Naive thymus-derived CD8-positive, alpha-beta T cell (primary cell): ENCODE measurements at regions not wholly inside any gene's neighbourhood (a gene's known extent, or its start where the extent isn't known, plus 50 kb on each side); places are given as distances from the start of the nearest gene placed in this dataset.

Source experiments
- ATAC-seq, 2 donors: fragments of 150-1000 bp; cut with Tn5 transposase in 1 of 2; sonication (Bioruptor Pico), chemical (Tn5 transposase) in 1 of 2; 1 replicate in 1 of 2; 2 replicates in 1 of 2; pipeline ENCODE4 v1.10.0; 2021; ENCODE audit warnings: mild to moderate bottlenecking in 2 of 2, moderate library complexity in 2 of 2
- POLR2A ChIA-PET: fragments of 350-600 bp; sonication (Branson Sonifier 250); formaldehyde crosslinking; loops from one replicate; lab custom pipeline; 2021; ENCODE audit warnings: antibody characterized with exemption; lab: Charles Lee
- DNase-seq, 10 donors: peaks; one replicate each; pipeline versions ENCODE4 v3.0.0 to v3.0.0-alpha.2; 2020 to 2022
- H3K27ac Mint-ChIP-seq, 10 donors: one replicate each; pipeline ENCODE4 v1.8.0; 2020 to 2022; ENCODE audit warnings: mild to moderate bottlenecking in 10 of 10, mixed read lengths in 10 of 10, moderate library complexity in 4 of 10, inconsistent platforms in 1 of 10
- H3K27me3 Mint-ChIP-seq, 5 donors: one replicate each; pipeline ENCODE4 v1.8.0; 2021 to 2022; ENCODE audit warnings: mixed read lengths in 5 of 5
- H3K36me3 Mint-ChIP-seq, 3 donors: one replicate each; pipeline ENCODE4 v1.8.0; 2020 to 2022; ENCODE audit warnings: mixed read lengths in 3 of 3, mild to moderate bottlenecking in 2 of 3, inconsistent platforms in 1 of 3
- H3K4me1 Mint-ChIP-seq, 4 donors: one replicate each; pipeline ENCODE4 v1.8.0; 2021 to 2022; ENCODE audit warnings: mixed read lengths in 4 of 4
- H3K4me3 Mint-ChIP-seq, 10 donors: one replicate each; pipeline ENCODE4 v1.8.0; 2020 to 2022; ENCODE audit warnings: mild to moderate bottlenecking in 10 of 10, mixed read lengths in 10 of 10, moderate library complexity in 6 of 10, inconsistent platforms in 1 of 10
- H3K9me3 Mint-ChIP-seq, 9 donors: one replicate each; pipeline ENCODE4 v1.8.0; 2020 to 2022; ENCODE audit warnings: mixed read lengths in 9 of 9, mild to moderate bottlenecking in 3 of 9, inconsistent platforms in 1 of 9, moderate library complexity in 1 of 9

DNA sequence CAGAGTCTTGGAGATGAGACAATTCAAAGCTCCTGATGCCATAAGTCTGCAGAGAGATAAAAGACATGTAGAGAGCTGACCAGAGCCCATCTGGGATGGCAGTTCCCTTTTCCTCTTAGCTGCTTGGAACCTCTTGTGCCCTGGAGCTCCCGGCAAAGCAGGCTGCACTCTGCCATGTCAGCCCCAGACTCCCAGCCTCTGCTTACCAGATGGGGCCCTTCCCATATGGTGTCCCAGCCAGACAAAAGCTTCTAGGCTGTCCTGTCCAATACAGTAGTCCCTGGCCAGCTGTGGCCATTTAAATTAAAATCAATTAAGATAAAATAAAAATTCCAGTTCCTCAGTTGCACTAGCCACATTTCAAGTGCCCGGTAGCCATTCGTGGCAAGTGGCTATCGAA is 303.9 kb downstream of the TTC6 start:
- H3K9me3 Mint-ChIP-seq = no peaks in the 10 kb centered on the region
- no peak overlapping the region for H3K4me3 Mint-ChIP-seq
- H3K4me1 Mint-ChIP-seq = peaks cover 0 to 5% (median 2%) of the 10 kb centered on the region in 4 donors
- DNase-seq (no peak), ATAC-seq (no peak)
- no peaks in the 10 kb centered on the region for H3K36me3 Mint-ChIP-seq
- POLR2A ChIA-PET = no interaction called here
- H3K27me3 Mint-ChIP-seq = peaks cover 12 to 42% (median 26%) of the 10 kb centered on the region in 5 donors
- no peak overlapping the region for H3K27ac Mint-ChIP-seq

DNA sequence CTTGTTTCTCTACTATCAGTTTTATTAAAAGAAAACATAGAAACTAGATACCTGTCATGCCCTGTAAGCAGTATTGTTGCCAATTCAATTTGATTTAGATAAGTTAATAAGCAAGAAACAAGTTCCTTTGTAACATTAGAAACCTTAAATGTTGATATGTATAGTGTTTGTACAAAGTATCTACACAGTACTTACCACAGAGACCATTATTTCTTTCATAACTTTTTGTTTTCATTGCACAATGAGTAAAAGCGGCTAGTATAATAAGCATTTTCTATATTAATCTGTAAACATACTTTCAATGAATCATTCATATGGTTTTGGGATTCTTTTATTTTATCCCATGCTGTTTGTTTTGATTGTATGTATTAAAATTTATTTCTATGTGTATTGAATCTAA is 305.1 kb downstream of the TTC6 start:
- Mint-ChIP-seq H3K27me3 (peaks cover 10 to 35% (median 22%) of the 10 kb centered on the region in 5 donors), H3K27ac (no peak overlapping the region), H3K36me3 (no peaks in the 10 kb centered on the region), H3K4me3 (no peak overlapping the region), H3K4me1 (peaks cover 0 to 5% (median 2%) of the 10 kb centered on the region in 4 donors), H3K9me3 (no peaks in the 10 kb centered on the region)
- POLR2A ChIA-PET = no interaction called here
- DNase-seq (no peak), ATAC-seq (no peak)

DNA sequence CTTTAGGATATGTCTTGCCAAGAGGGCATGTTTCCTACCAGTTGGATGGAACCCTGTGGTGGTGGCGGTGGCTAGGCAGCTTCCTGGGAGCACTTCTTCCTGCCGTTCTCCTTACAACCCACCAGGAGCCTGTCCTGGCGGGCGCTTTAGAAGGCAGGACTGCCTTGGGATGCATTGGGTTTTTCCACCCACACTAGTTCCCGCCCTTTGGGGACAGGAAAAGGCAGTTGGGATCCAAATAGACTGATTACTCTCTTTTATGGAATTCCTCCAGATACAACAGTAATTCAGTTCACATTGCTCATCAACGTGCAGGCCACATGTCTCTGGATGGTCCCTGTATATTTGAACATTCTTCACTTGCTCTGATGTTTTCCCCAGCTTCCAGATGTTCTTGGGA is 305.7 kb upstream of the SSTR1 start:
- POLR2A ChIA-PET = no interaction called here
- Mint-ChIP-seq H3K4me3 (no peak overlapping the region), H3K9me3 (no peaks in the 10 kb centered on the region), H3K27ac (no peak overlapping the region), H3K4me1 (peaks cover 0 to 5% (median 2%) of the 10 kb centered on the region in 4 donors), H3K36me3 (no peaks in the 10 kb centered on the region), H3K27me3 (peaks cover 10 to 32% (median 23%) of the 10 kb centered on the region in 5 donors)
- ATAC-seq = no peak
- no peak for DNase-seq

DNA sequence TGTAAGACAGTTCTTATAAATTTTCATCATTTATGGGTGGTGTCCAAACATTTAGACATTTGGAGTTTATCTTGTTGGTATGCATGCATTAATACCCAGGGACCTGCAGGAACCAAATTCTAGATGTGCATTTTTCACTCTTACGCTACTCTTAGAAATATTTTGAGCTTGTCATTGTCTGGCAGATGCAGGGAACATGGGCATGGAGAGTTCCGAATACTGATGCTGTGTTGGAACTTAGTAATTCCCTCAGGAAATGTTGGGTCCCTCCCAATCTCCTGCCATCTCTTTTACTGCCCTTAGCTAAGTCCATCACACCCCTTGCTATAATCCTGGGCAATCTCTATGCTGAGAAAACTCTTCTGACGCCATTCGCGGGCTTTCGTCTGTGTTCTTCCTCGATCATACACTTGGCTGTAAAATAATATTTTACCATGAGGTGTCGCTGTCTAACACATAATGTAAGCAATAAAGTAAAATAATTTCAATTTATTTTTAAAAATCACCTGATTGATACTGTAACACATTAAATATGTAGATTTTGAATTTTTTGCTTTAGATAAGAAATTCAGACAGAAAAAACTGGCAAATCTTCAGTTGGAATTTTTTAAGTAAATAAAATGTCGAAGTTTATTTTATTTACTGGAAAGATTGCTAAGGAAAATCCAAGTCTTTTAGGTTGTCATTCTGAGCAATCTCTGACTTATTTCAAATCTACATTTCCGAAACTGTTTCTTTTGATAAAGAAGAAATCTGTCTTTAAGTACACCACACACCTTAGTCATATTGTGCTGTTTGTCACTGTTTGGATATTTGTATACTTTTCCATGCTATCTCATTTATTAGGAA is 304.1 kb upstream of the SSTR1 start:
- peak in 6 of 10 donors; percentile 3 to 55 (median 30) for DNase-seq
- POLR2A ChIA-PET = interaction anchor here (0.7 kb wide), 1 partner anchor 1541 kb away, joined by 8 read pairs; no protein-coding TSS in a partner anchor
- no peak overlapping the region for H3K4me3 Mint-ChIP-seq
- no peaks in the 10 kb centered on the region for H3K9me3 Mint-ChIP-seq
- H3K4me1 Mint-ChIP-seq = peaks cover 0 to 5% (median 2%) of the 10 kb centered on the region in 4 donors
- no peaks in the 10 kb centered on the region for H3K36me3 Mint-ChIP-seq
- H3K27ac Mint-ChIP-seq = no peak overlapping the region
- H3K27me3 Mint-ChIP-seq = peaks cover 10 to 32% (median 18%) of the 10 kb centered on the region in 5 donors
- ATAC-seq = peak in 1 of 2 donors; percentile 50

DNA sequence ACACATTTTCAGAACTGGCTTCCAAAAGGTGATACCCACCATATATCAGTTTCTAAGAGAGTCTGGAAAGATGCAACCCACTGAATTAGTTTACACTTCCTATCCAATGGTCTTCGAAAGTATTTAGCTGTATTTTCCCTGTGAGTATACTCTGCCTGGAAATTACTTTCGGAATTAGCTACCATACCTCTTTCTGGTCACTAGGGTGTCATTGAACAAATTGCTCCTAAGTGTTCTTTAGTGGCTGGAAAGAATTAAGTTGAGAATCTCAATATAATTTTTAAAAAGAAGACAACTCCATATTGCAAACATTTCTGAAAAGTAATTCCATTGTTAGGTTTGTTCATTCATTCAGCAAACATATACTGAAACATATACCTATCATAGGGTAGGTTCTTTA is 283.1 kb upstream of the SSTR1 start:
- ATAC-seq = no peak
- H3K36me3 Mint-ChIP-seq = no peaks in the 10 kb centered on the region
- no peaks in the 10 kb centered on the region for H3K4me1 Mint-ChIP-seq
- no peak overlapping the region for H3K4me3 Mint-ChIP-seq
- POLR2A ChIA-PET = no interaction called here
- no peak for DNase-seq
- H3K27me3 Mint-ChIP-seq = peaks cover 0 to 16% (median 3%) of the 10 kb centered on the region in 5 donors
- no peaks in the 10 kb centered on the region for H3K9me3 Mint-ChIP-seq
- no peak overlapping the region for H3K27ac Mint-ChIP-seq

DNA sequence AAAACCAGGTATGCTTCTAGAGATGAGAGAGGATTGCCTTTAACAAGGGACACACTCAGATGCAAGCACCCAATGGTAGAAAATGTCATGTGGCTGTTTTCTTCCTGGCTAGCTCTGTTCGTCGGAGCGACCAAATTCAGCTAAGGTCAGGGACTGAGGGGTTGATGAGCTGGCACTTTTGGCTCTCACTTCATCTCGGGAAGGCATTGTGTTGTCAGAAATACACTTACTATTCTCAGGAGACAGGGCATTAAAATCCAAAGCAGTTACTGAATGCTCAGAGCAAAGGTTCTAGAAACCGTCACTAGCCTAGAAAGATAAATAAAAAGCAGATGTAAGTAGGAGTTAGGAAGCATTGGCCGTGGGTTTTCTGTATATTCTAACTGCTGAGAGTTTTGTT is 275.7 kb upstream of the SSTR1 start:
- ATAC-seq (no peak), DNase-seq (no peak)
- H3K4me1 Mint-ChIP-seq = no peaks in the 10 kb centered on the region
- no peak overlapping the region for H3K4me3 Mint-ChIP-seq
- no peaks in the 10 kb centered on the region for H3K36me3 Mint-ChIP-seq
- peaks cover 5 to 18% (median 7%) of the 10 kb centered on the region in 5 donors for H3K27me3 Mint-ChIP-seq
- POLR2A ChIA-PET = no interaction called here
- H3K9me3 Mint-ChIP-seq = no peaks in the 10 kb centered on the region
- no peak overlapping the region for H3K27ac Mint-ChIP-seq

DNA sequence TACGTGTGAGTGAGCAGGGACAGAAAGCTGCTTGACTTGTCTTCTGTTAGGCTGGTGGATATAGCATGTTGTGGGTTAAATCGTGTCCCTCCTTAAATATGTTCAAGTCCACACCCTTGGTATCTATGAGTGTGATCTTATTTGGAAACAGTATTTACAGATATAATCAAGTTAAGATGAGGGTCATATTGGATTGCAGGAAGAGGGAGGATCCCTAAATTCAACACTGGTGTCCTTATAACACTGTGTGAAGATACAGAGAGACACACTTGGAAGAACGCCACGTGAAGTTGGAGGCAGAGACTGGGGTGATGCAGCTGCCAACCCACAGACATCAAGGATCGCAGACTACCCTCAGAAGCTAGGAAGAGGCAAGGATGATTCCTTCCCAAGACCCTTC is 275.2 kb upstream of the SSTR1 start:
- POLR2A ChIA-PET = no interaction called here
- no peak for DNase-seq
- ATAC-seq = no peak
- Mint-ChIP-seq H3K36me3 (no peaks in the 10 kb centered on the region), H3K27me3 (peaks cover 5 to 23% (median 7%) of the 10 kb centered on the region in 5 donors), H3K27ac (no peak overlapping the region), H3K4me3 (no peak overlapping the region), H3K9me3 (no peaks in the 10 kb centered on the region), H3K4me1 (no peaks in the 10 kb centered on the region)

DNA sequence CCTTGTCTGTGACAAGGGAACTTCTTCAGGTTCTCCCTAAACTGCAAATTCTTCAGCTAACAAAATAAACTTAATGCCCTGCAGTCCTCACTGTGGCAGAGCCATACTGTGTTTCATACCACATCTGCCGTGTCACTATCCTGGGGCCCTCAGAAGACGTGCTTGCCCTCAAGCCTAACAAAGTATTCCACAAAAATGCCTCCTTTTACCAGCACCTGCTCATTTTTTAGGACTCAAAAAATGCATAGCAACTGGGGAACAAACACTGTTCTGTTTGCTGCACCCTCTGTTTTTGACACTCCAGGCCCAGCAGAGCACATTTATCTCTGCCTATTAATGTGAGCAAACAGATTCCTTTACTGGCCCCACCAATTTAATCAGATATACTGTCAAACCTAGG is 270.7 kb upstream of the SSTR1 start:
- DNase-seq = no peak
- H3K27ac Mint-ChIP-seq = peak overlapping the region in 1 of 10 donors; percentile 41
- POLR2A ChIA-PET = no interaction called here
- H3K27me3 Mint-ChIP-seq = peaks cover 5 to 13% (median 7%) of the 10 kb centered on the region in 5 donors
- H3K36me3 Mint-ChIP-seq = no peaks in the 10 kb centered on the region
- H3K9me3 Mint-ChIP-seq = peaks cover 0 to 3% (median 0%) of the 10 kb centered on the region in 9 donors
- no peak overlapping the region for H3K4me3 Mint-ChIP-seq
- no peaks in the 10 kb centered on the region for H3K4me1 Mint-ChIP-seq
- no peak for ATAC-seq

DNA sequence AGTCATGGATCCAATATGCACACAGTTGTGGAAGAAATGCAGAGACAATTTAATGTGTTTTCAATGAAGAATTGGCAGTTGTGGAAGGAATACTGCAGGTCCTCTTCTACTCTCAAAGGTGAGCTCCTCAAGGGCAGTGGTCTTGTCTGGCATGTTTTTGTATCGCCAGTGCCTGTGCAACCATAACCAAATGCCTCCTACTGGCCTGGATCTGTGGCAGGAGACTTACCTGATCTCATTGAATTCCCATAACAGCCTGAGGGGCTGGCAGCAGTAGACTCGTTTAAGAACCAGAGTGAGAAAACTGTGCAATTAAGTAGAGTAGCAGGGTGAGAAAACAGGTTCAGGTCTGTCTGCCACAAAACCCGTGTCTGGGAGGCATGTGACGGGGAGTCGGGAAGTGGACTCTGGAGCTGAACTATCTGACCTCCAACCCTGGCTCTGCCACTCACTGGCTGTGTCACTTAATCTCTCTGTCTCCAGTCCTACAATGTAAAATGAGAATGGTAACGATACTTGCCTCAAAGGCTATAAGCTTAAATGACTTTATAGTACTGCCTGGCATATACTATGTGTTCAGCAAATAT is 268.2 kb upstream of the SSTR1 start:
- Mint-ChIP-seq H3K4me3 (no peak overlapping the region), H3K27ac (peak overlapping the region in 1 of 10 donors; percentile 83), H3K27me3 (peaks cover 2 to 12% (median 8%) of the 10 kb centered on the region in 5 donors), H3K36me3 (peaks cover 0 to 4% (median 0%) of the 10 kb centered on the region in 3 donors), H3K4me1 (no peaks in the 10 kb centered on the region), H3K9me3 (peaks cover 0 to 5% (median 2%) of the 10 kb centered on the region in 9 donors)
- DNase-seq (no peak), ATAC-seq (no peak)
- POLR2A ChIA-PET = no interaction called here

DNA sequence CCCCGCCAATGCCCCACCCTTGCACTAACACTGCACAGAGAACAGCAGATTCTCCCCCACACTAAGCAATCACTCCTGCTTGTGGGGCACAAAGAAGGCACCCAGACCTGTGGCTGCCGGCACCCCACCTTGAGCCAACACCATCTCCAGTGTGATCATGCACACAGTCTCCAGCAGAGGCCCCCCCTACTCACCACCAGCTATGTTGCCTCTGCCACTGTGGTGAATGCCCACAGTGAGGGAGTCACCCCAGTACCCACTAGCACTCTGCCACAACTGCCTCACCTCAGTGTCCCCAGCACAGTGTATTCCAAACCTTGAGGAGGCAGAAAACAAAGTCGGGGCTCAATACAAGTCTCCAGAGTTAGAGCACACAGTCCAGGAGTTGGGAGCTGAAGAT is 261.7 kb upstream of the SSTR1 start:
- H3K27ac Mint-ChIP-seq = no peak overlapping the region
- peaks cover 0 to 6% (median 2%) of the 10 kb centered on the region in 5 donors for H3K27me3 Mint-ChIP-seq
- no peak overlapping the region for H3K4me3 Mint-ChIP-seq
- DNase-seq (no peak), ATAC-seq (no peak)
- peaks cover 0 to 31% (median 14%) of the 10 kb centered on the region in 3 donors for H3K36me3 Mint-ChIP-seq
- peaks cover 14 to 57% (median 40%) of the 10 kb centered on the region in 9 donors for H3K9me3 Mint-ChIP-seq
- POLR2A ChIA-PET = no interaction called here
- no peaks in the 10 kb centered on the region for H3K4me1 Mint-ChIP-seq

DNA sequence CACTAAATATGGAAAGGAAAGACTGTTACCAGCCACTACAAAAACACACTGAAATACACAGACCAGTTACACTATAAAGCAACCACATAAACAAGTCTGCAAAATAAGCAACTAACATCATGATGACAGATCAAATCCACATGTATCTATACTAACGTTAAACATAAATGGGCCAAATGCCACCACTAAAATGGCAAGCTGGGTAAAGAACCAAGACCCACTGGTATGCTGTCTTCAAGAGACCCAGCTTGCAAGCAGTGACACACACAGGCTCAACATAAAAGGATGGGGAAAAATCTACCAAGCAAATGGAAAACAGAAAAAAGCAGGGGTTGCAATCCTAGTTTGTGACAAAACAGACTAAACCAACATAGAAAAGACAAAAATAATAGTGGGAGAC is 260.9 kb upstream of the SSTR1 start:
- no peak overlapping the region for H3K27ac Mint-ChIP-seq
- POLR2A ChIA-PET = no interaction called here

DNA sequence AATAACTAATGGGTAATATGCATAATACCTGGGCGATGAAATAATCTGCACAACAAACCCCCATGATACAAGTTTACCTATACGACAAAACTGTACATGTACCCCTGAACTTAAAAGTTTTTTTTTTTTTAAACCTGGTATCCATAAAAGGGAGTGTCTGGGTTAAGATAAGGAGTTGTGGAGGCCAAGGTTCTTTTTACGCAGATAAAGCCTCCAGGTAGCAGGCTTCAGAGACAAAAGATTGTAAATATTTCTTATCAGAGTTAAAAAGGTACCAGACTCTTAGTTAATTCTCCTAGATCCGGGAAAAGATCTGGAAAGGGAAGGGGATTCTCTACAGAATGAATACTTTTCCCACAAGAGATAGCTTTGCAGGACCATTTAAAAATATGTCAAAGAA is 259.4 kb upstream of the SSTR1 start:
- POLR2A ChIA-PET = no interaction called here
- no peak overlapping the region for H3K27ac Mint-ChIP-seq
- DNase-seq (no peak), ATAC-seq (no peak)
- no peaks in the 10 kb centered on the region for H3K4me1 Mint-ChIP-seq
- peaks cover 0 to 31% (median 14%) of the 10 kb centered on the region in 3 donors for H3K36me3 Mint-ChIP-seq
- peaks cover 0 to 4% (median 0%) of the 10 kb centered on the region in 5 donors for H3K27me3 Mint-ChIP-seq
- H3K9me3 Mint-ChIP-seq = peaks cover 14 to 70% (median 44%) of the 10 kb centered on the region in 9 donors
- H3K4me3 Mint-ChIP-seq = no peak overlapping the region

More for the DNA sequence above, 260.9 kb upstream of the SSTR1 start:
- Mint-ChIP-seq H3K9me3 (peaks cover 14 to 59% (median 37%) of the 10 kb centered on the region in 9 donors), H3K27me3 (peaks cover 0 to 4% (median 0%) of the 10 kb centered on the region in 5 donors), H3K4me1 (no peaks in the 10 kb centered on the region), H3K36me3 (peaks cover 0 to 31% (median 14%) of the 10 kb centered on the region in 3 donors), H3K4me3 (no peak overlapping the region)
- ATAC-seq (no peak), DNase-seq (no peak)

DNA sequence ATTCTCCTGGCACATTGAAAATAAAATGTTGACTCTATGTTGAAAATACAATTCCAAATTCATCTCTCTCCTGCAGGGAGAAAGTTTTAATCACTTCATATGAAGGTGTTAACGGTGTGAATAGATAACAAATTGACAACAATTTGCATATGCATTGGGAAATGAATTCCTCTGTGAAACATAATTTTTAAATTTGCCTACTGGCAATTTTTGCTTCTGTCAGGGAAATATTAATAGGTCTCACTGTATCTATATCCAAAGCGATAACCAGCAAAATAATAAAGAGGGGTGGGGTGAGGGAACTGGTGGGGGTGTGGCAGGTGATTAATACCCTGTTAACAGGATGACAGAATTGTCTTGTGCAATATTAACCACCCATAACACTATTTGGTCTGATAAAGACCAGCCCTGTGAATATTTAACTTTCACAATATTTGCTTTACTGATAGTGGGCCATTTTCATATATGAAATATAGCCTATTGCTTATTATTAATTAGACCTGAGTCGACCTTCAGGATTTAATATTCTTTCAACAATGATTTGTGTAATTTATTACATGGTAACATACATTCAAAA is 239.0 kb upstream of the SSTR1 start:
- ATAC-seq = no peak
- peaks cover 4 to 15% (median 11%) of the 10 kb centered on the region in 4 donors for H3K4me1 Mint-ChIP-seq
- DNase-seq = no peak
- H3K27ac Mint-ChIP-seq = peak overlapping the region in 1 of 10 donors; percentile 54
- H3K36me3 Mint-ChIP-seq = no peaks in the 10 kb centered on the region
- POLR2A ChIA-PET = no interaction called here
- peaks cover 0 to 6% (median 0%) of the 10 kb centered on the region in 5 donors for H3K27me3 Mint-ChIP-seq
- peaks cover 0 to 11% (median 1%) of the 10 kb centered on the region in 9 donors for H3K9me3 Mint-ChIP-seq
- no peak overlapping the region for H3K4me3 Mint-ChIP-seq
